HG03175 (cell line): ENCODE measurements at regions not wholly inside any gene's neighbourhood (a gene's known extent, or its start where the extent isn't known, plus 50 kb on each side); places are given as distances from the start of the nearest gene placed in this dataset.

Experiments used
- ATAC-seq: cut with Tn5 transposase; IDR thresholded peaks from one replicate; pipeline ENCODE4 v1.9.1; 2021; ENCODE audit warnings: mild to moderate bottlenecking, moderate library complexity; ENCODE audit not compliant: unreplicated experiment

DNA sequence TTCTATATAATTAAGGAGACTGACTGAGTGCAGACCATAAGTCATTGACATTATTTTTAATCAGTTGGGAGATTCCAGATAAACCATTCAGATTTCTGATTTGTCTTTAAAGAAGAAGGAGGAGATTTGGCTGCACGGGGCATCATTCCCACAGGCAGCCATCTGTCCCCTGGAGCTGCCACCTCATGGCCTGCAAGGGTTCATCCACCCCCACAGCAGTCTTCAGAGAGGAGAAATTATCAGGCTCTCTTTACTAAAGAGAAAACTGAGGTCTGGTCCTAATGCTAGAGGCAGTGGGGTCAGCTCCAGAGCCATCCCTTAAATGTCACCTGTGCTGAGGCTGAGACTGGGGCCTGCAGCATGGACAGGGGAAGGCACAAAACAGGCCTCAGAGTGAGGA, 501.3 kb upstream of the SULF2 start:
- no peak for ATAC-seq

DNA sequence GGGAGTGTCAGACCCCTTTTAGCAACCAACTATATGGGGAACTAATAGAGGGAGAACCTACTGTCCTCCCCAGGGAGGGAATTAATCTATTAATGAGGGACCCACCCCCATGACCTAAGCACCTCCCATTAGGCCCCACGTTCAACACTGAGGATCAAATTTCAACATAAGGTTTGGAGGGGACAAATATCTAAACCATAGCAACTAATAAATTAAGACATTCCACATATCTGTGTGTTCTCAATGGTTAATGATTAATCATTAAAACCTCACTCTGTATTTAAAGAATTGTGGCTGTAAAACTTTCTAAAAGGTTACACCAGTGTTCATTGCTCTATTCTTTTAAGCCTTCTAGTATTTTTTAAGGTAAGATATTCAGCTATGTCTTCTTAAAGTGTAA, 500.4 kb upstream of the SULF2 start:
- ATAC-seq = no peak

DNA sequence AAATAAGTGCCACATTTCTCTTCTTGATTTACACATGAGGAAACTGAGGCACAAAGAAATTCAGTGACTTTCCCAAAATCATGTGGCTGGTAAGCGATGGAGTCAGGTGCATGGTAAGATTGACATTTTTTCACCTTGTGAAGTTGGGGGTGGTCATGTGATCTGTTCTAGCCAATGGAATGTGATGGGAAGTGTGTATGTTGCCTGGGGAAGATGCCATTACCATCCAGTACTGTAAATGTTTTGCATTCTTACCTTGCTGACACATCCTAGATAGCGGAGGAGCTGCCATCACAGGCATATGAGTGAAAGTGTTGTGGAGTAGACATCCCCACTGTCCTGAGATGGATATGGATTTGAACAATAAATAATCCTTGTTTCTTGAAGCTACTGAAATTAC, 499.6 kb upstream of the SULF2 start:
- no peak for ATAC-seq

DNA sequence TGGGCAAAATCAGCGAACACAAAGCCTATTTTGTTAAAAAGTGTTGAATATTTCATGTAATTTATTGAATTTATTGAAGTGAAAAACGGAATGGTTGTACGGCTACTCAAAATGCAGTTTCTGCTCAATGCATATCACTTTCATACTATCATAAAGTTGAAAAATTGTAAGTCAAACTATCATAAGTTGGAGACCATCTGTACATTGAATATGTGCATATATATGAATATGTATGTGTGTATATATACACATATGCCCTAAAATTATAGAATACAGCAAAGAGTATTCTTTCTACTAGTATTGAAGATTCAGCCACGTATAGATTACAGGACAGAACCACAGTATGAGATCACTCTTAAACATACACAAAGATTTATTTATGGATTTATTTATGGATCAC, 499.0 kb upstream of the SULF2 start:
- ATAC-seq = no peak

DNA sequence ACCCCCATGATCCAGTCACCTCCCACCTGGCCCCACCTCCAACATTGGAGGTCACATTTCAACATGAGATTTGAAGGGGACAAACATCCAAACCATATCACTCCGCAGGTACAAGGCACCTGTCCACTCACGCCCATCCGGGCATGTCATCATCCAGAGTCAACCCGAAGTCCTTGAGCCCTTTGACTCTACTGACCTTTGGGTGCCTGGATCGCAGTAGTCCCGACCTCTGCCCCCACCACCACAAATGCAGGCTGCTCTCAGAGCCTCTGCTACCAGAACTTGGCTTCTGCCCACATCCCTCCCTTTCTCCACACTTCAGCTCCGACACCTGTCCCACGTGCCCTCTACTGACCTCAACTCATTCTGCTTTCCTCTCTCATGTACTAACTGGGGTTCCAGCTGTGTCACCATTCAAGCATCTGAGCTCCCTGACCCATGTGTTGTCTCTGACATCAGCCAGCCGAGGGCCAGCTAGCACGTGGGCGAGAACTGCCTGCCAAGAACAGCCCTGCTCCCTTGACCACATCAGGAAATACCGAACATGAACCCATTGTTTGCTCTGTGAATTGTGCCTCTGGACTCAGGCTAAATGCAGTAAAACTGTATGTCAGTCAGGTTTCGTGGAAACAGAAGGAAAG, 498.3 kb upstream of the SULF2 start:
- no peak for ATAC-seq

DNA sequence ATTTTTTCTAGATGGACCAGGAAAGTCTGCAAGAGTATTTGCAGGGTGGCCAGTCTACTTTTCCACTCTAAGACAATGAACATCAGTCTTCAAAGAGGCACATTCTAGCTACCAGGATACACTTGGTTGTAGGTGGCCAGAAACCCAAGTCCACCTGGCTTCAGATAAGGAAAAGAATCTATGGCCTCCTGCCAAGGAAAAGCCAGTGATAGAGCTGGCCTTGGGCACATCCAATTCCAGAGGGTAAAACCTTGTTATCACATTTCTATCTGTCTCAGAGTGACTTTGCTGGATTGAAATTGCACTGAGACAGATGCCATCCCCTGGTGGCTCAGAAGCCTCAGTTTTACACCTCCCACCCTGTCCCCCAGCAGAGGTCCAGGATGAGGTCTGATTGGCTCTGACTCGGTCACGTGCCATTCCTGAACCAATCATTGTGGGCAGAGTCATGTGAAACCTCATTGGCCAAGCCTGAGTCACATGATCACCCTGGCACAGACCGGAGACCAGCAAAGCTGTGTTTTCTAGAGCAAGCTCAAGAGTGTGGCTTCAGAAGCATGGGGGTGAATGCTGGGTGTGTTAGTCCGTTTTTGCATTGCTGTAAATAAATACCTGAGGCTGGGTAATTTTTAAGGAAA, 497.4 kb upstream of the SULF2 start:
- ATAC-seq = no peak

DNA sequence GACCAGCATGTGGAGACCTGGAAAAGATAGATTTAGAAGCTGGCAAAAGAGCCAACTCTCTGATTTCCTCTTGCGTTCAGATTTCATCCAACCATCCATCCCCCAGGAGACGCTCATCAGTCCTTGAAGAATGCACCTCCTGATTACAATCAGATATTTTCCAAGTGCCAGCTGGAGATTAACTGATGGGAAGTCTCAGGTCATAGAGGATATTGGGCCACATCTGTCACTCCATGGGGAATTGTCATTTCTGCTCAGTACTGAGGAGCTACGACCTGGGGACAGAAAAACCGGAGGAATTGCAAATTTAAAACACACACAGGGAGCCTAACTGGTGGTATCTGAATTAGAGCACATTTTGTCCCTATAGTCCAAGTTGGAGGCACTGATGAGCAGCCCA, 496.2 kb upstream of the SULF2 start:
- ATAC-seq = no peak

DNA sequence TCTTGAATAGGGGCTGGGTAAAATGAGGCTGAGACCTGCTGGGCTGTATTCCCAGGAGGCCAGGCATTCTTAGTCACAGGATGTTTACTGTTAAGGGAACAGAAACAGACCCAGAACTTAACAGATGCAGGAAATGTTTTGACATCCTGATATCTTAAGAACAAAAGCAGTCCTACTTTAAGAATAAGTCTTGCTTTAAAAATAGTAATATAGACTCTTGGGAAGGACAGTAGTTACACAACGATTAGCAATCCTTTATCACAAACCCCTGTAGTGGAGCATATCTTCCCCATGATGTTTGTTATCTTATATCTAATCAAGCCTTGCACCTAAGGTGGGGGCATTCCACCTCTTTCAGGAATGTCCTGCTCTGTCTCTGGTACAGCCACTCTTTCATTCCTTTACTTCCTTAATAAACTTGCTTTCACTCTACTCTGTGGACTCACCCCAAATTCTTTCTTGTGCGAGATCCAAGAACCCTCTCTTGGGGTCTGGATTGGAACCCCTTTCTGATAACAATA, 493.7 kb upstream of the SULF2 start:
- ATAC-seq = no peak

DNA sequence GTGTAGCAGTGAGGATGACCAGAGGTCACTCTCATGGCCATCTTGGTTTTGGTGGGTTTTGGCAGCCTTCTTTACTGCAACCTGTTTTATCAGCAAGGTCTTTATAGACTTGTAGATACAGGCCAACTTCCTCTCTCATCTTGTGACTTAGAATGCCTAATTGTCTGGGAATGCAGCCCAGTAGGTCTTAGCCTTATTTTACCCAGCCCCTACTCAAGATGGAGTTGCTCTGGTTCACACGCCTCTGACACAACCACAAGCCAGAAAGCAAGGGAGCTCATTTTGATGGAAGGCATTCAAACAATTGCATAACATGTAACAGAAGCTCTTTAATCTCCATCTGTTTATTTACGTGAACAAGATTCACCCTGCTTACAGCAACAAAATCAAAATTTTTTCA, 492.0 kb upstream of the SULF2 start:
- no peak for ATAC-seq

DNA sequence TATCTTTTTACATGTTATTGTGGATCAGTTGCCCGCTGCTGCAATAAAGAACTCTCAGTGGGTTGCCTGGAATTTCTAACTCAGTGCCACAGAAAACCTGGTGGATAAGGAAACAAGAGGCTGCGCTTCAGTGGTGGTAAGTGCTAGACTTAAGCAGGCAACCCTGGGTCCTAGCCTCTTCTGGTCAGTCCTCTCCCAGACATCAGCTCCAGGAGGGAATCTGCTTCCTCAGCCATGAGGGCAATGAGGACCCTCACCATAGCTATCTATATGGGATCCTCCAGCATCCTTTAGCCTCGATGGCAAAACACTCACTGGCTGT, 490.7 kb upstream of the SULF2 start:
- no peak for ATAC-seq

DNA sequence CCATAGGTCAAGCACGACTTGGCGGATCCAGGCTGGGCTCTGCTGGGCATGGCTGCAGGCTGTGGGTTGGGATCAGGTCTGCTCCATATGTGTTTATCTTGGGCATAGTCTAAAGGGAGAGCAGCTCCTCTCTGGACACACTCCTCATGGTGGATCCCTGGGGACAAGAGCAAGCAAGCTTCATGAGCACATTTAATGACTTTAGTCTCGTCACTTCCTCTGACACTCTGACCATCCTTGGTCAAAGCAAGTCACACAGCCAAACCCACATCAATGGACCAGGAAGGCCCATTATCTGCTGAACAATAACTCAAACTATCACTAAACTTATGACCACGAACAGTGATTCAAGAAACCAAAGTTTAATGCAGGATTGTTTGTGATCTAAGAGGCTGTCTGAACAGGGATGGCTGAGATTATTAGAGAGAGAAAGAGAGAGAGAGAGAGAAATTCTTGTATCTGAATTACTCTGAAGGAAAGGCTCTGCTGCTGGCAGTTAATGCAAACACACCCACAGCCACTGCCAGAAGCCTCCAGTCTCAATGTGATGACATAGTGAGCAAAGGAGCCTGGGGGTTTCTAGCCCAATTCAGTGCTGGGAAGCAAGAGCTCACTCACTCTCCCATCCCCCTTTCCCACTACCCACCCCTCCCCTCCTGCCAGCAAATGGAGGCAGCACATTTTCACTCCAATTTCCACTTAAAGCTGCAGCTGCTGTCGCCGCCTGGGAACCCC, 490.2 kb upstream of the SULF2 start:
- ATAC-seq = no peak

DNA sequence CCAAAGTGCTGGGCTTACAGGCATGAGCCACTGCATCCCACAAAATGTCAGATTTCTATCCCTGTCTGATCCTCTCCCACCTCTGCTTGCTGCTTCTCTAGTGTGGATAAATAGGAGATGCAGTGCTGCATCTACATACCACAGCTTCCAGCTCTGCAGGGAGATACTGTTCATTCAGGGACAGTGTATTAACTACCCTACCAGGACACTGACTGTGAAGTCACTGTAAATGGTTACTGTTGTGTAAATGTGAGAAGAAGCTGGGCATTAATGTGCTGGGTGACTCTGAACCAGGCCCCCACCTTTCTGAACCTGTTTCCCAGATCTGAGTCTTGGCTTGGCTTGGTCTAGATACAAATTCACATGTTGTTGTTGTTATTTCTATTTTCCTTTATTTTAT, 488.6 kb upstream of the SULF2 start:
- ATAC-seq = no peak

DNA sequence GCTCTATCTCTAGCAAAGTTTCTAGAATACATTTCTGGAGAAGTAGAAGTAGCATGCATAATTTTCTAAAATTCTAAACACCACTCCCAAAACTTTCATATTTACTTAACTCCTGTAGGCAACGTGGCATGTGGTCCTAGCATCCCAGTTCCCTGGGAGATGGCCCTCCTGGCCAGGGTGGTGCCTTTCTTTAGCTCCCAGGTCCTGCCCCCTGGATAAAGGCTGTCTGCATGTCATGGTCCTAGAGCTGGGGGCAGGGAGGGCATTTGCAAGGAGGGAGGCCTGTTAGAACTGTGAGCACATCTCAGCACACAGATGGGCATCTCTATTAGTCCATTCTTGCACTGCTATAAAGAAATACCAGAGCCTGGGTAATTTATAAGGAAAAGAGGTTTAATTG, 485.6 kb upstream of the SULF2 start:
- ATAC-seq = no peak

DNA sequence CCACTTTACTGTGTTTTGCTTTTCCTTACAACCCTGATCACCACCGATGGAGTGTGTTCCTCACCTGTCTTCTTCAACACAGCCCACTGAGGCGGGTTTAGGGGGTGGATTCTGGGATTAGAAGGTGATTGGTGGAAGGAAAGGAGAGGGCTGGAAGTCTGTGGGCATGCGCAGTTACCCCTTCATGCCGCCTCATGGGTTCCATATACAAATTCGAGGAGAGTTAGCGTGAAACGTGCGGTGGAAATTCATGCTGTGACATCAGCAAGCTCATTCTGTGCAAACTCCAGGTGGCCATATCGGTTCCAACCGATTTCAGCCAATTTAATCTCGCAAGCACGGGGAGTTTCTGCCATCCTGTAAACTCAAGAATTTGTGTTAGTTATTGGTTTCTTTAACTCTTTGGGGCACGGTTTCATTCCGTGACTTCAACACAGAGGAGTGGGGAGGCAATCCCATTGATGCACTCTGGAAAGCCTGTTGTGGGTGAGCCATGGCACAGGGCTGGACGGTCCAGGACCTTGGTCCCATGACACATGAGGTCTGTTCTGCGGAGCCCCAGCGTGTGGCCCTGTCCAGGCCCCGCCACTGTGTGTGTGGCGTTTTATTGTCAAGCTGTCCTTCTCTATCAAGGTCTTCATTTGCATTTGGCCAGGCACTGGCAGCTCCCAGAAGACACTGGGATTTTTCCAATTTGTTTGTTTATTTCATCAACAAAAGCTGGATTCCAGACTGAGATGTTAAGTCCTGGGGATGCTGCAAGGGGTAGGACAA, 482.8 kb upstream of the SULF2 start:
- no peak for ATAC-seq

DNA sequence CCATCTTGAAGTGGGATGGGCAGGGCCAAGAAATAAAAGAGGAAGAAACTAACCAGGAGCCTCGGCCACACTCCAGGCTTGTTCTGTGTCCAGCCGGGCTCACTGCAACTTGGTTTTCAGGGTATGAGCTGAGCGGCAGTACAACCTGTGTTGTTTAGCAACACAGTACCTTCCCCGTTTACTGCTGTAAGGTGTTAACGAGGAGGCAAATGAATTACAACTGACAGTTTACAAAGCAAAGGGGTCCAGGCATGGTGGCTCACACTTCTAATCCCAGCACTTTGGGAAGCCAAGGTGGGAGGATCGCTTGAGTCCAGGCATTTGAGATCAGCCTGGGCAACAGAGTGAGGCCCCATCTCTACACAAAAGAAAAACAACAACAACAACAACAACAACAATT, 481.3 kb upstream of the SULF2 start:
- ATAC-seq = no peak

DNA sequence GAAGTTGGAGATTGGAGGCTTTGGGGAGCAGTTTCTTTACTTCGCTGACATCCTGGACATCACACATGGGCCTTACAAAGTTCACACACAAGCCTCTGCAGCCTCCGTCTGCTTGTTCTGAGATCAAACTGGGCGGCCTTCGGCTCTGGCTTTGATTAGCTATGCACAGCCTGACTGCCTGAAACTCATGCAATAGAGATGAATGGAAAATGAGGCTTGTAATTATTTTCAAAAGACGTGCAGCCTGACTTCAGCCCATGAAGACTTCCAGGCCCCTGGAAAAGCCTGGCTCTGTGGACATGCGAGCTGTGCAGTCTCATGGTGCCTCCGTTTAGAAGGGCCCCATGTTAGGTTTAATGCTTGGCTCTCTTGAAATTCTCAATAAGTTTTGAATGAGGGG, 480.5 kb upstream of the SULF2 start:
- ATAC-seq = no peak

DNA sequence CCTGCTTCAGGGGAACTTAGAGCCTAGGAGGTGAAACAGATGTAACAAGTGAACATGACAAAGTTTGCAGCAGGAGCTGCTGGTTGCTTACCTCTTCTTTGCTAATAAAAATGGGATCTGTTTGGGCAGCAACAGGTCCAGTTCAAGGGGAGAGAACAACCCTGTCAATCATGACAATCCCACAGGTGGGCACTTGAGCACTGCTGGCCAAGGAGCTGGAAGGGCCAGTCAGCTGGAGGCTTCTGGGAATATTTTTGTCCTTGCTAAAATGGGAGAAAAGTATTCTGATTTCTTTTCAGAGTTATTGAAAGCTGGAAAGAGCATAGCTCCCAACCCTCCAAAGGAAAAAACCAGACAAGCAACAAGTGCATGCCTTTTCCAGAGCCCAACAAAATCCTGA, 477.7 kb upstream of the SULF2 start:
- no peak for ATAC-seq

DNA sequence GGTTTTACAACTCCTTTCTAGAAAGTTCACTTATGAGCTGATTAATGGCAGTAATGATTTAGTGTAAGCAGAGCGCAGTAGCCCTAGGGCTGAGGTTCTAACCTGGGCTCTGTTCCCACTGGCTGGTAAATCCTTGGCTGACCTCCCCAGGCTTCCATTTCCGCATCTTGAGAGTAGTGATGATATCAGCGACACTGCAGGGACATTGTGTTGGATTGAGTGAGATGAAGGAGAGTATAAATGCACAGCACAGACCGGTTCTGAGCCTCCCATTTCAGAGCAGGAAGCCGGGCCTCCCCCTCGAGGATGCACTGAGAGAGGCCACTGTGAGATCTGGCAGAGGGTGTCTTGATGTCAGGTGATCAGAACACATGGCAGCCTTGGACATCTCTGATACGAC, 477.2 kb upstream of the SULF2 start:
- ATAC-seq = no peak

DNA sequence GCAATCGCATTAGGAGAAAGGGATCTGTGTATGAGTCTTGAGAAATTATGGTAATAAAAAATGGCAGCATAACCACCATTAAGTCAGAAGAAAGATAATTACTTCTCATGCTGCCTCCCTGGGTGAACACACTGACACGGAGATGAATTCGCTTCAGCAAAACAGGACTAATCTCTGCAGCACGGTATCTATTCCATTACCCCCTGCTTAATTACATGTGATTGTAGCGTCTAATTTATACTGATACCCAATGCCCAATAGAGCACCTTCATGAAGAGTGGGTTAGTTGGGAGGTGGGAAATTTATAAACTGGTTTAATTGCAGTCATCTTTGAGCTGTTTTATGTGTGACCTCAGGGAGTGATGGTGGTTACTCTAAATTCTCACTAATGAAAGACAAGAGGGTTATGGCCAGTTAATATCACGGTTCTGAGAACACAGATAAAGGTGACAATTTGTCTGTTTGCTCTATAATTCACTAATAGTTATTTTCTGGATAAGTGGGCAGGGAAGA, 476.2 kb upstream of the SULF2 start:
- ATAC-seq = no peak

DNA sequence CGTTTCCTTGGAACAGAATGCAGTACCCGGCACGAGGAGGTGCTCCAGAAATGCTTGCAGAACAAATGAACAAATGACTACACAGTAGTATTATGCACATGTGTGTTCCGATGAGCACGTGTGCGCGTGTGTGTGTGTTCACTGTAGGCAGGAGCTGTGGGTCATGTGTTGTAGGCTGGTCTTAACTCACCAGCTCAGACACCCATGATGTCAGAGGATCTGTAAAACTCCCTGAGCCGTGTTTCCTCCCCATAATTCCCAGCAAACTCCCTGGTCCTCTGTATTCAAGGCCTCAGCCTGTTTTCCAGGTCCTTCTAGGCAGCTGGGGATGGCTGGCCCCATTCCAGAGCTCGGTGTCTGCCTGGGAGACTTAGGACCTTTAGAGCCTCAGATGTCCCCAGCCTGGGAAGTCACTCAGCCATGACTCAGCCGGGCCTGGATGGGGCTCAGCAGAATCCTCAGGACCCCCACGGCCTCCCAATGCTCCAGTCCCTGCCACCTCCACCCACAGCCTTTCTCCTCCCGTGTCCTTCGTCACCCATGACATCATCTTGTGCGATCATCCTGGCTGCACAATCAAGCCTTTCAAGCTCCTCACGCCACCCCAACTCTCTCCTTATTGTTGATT, 475.0 kb upstream of the SULF2 start:
- ATAC-seq = no peak

DNA sequence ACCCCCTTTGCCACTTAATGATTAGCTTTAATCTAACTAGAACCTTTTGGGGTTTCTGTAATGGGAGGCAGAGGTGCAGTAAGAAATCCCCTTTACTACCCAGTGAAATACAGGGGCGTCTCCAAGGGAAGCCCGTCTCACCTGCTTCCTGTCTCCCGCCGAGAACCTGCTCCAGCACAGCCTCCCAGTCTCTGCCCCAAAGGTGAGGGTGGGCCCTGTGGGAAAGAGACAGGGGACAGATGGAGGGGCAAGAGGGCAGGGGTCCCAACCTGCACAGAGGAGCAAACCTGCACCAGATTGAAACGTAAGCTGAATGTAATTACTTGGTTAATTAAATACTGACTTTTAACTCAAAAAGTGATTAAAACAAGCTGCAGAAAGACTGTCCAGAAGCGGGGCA, 474.2 kb upstream of the SULF2 start:
- ATAC-seq = no peak
